ENCODE measurements at regions not wholly inside any gene's neighbourhood (a gene's known extent, or its start where the extent isn't known, plus 50 kb on each side); places are given as distances from the start of the nearest gene placed in this dataset.
"Not testable (repeated sequence)": the region's sequence is repeated elsewhere in the genome, so short reads cannot be mapped to it uniquely, and the experiment has no call there.

GRCh38 chr6:169099411-169100202 lies 154.0 kb downstream of the THBS2 start:
- DNase-seq = no peak

- not testable (repeated sequence) for DNase-seq
These were observed 155.0 kb downstream of the THBS2 start for GRCh38 chr6:169098651-169099050.

- DNase-seq = no peak
These were observed 155.5 kb downstream of the THBS2 start for GRCh38 chr6:169098116-169098515.

- no peak for DNase-seq
These were observed 156.2 kb downstream of the THBS2 start for GRCh38 chr6:169097381-169097959.

GRCh38 chr6:169096388-169096787 lies 157.3 kb downstream of the THBS2 start:
- no peak for DNase-seq

GRCh38 chr6:169095153-169095552 lies 158.5 kb downstream of the THBS2 start:
- no peak for DNase-seq

GRCh38 chr6:169094552-169094950 lies 159.1 kb downstream of the THBS2 start:
- no peak for DNase-seq

GRCh38 chr6:169093770-169094551 lies 159.7 kb downstream of the THBS2 start:
- DNase-seq = no peak

- no peak for DNase-seq
These were observed 160.5 kb downstream of the THBS2 start for GRCh38 chr6:169093066-169093723.

- no peak for DNase-seq
These were observed 161.3 kb downstream of the THBS2 start for GRCh38 chr6:169092375-169092774.

- DNase-seq = not testable (repeated sequence)
These were observed 163.0 kb downstream of the THBS2 start for GRCh38 chr6:169090514-169091127.

GRCh38 chr6:169088762-169089161 lies 164.9 kb downstream of the THBS2 start:
- no peak for DNase-seq

- DNase-seq = no peak
These were observed 166.1 kb downstream of the THBS2 start for GRCh38 chr6:169087443-169088041.

- not testable (repeated sequence) for DNase-seq
These were observed 167.0 kb downstream of the THBS2 start for GRCh38 chr6:169086616-169087015.

- DNase-seq = no peak
These were observed 167.6 kb downstream of the THBS2 start for GRCh38 chr6:169086020-169086419.

- no peak for DNase-seq
These were observed 168.2 kb downstream of the THBS2 start for GRCh38 chr6:169085466-169085865.

- DNase-seq = not testable (repeated sequence)
These were observed 169.1 kb downstream of the THBS2 start for GRCh38 chr6:169084557-169084956.

GRCh38 chr6:169084067-169084466 lies 169.6 kb downstream of the THBS2 start:
- no peak for DNase-seq

GRCh38 chr6:169083508-169083874 lies 170.2 kb downstream of the THBS2 start:
- no peak for DNase-seq

- no peak for DNase-seq
These were observed 170.7 kb downstream of the THBS2 start for GRCh38 chr6:169082817-169083507.

- no peak for DNase-seq
These were observed 171.6 kb downstream of the THBS2 start for GRCh38 chr6:169082093-169082492.

- DNase-seq = no peak
These were observed 172.4 kb downstream of the THBS2 start for GRCh38 chr6:169081248-169081647.

Data from hippocampal formation (tissue), 2 donors.